ENCODE measurements at regions not wholly inside any gene's neighbourhood (a gene's known extent, or its start where the extent isn't known, plus 50 kb on each side); places are given as distances from the start of the nearest gene placed in this dataset.

- no peak for TF ChIP-seq EZH2 (IDR thresholded peaks at IDR 0.05; ENCODE audit: borderline replicate concordance, low read length)
- TF ChIP-seq, protein P1, sequence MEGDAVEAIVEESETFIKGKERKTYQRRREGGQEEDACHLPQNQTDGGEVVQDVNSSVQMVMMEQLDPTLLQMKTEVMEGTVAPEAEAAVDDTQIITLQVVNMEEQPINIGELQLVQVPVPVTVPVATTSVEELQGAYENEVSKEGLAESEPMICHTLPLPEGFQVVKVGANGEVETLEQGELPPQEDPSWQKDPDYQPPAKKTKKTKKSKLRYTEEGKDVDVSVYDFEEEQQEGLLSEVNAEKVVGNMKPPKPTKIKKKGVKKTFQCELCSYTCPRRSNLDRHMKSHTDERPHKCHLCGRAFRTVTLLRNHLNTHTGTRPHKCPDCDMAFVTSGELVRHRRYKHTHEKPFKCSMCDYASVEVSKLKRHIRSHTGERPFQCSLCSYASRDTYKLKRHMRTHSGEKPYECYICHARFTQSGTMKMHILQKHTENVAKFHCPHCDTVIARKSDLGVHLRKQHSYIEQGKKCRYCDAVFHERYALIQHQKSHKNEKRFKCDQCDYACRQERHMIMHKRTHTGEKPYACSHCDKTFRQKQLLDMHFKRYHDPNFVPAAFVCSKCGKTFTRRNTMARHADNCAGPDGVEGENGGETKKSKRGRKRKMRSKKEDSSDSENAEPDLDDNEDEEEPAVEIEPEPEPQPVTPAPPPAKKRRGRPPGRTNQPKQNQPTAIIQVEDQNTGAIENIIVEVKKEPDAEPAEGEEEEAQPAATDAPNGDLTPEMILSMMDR (conservative IDR thresholded peaks at IDR 0.05 in 1 of 2, IDR thresholded peaks at IDR 0.05 in 1 of 2; ENCODE audit: extremely low read depth in 1 of 2, insufficient read depth in 1 of 2, low read depth in 1 of 2, low read length in 2 of 2), result no peak
Measured at GRCh38 chr17:45679426-45679825, 104.7 kb upstream of the CRHR1 start.

All from mammary epithelial cell (primary cell).